ENCODE measurements at regions not wholly inside any gene's neighbourhood (a gene's known extent, or its start where the extent isn't known, plus 50 kb on each side); places are given as distances from the start of the nearest gene placed in this dataset.
"Not testable (repeated sequence)": the region's sequence is repeated elsewhere in the genome, so short reads cannot be mapped to it uniquely, and the experiment has no call there.

- H3K4me1 ChIP-seq (ENCODE audit: control insufficient read depth, insufficient read depth, low read length); H3K36me3 ChIP-seq (ENCODE audit: control insufficient read depth, insufficient read depth, low read length); DNase-seq; H3K27ac ChIP-seq (ENCODE audit: low read length); H3K9me3 ChIP-seq (replicated peaks; ENCODE audit: control insufficient read depth, low read depth, low read length); H3K4me3 ChIP-seq (ENCODE audit: low read length); H3K27me3 ChIP-seq (ENCODE audit: control insufficient read depth, insufficient read depth, low read length): not testable (repeated sequence)
- no CpG with 5 or more reads among the region's 4 CpGs for WGBS (ENCODE audit: insufficient coverage)
Measured at GRCh38 chr1:83481284-83481683, 517.6 kb downstream of the TTLL7 start.

- WGBS (ENCODE audit: insufficient coverage) = 100% methylated on average over 3 of the region's 5 CpGs
- not testable (repeated sequence) for H3K9me3 ChIP-seq (replicated peaks; ENCODE audit: control insufficient read depth, low read depth, low read length); DNase-seq
Measured at GRCh38 chr1:83479591-83480239, 519.2 kb downstream of the TTLL7 start.

GRCh38 chr1:83478127-83478526 lies 520.8 kb downstream of the TTLL7 start:
- not testable (repeated sequence) for H3K36me3 ChIP-seq (ENCODE audit: control insufficient read depth, insufficient read depth, low read length); H3K4me3 ChIP-seq (ENCODE audit: low read length); H3K27ac ChIP-seq (ENCODE audit: low read length); H3K4me1 ChIP-seq (ENCODE audit: control insufficient read depth, insufficient read depth, low read length); H3K27me3 ChIP-seq (ENCODE audit: control insufficient read depth, insufficient read depth, low read length); H3K9me3 ChIP-seq (replicated peaks; ENCODE audit: control insufficient read depth, low read depth, low read length)
- WGBS (ENCODE audit: insufficient coverage) = no CpG with 5 or more reads among the region's 3 CpGs
- peak; percentile 16 for DNase-seq

More at GRCh38 chr1:83479591-83480239, 519.2 kb downstream of the TTLL7 start:
- H3K27ac ChIP-seq (ENCODE audit: low read length); H3K36me3 ChIP-seq (ENCODE audit: control insufficient read depth, insufficient read depth, low read length); H3K4me3 ChIP-seq (ENCODE audit: low read length); H3K4me1 ChIP-seq (ENCODE audit: control insufficient read depth, insufficient read depth, low read length); H3K27me3 ChIP-seq (ENCODE audit: control insufficient read depth, insufficient read depth, low read length): not testable (repeated sequence)

GRCh38 chr1:83476518-83476917 lies 522.4 kb downstream of the TTLL7 start:
- not testable (repeated sequence) for H3K27ac ChIP-seq (ENCODE audit: low read length); H3K27me3 ChIP-seq (ENCODE audit: control insufficient read depth, insufficient read depth, low read length); H3K36me3 ChIP-seq (ENCODE audit: control insufficient read depth, insufficient read depth, low read length); H3K9me3 ChIP-seq (replicated peaks; ENCODE audit: control insufficient read depth, low read depth, low read length); H3K4me3 ChIP-seq (ENCODE audit: low read length); DNase-seq; H3K4me1 ChIP-seq (ENCODE audit: control insufficient read depth, insufficient read depth, low read length)
- no CpG with 5 or more reads among the region's 2 CpGs for WGBS (ENCODE audit: insufficient coverage)

- not testable (repeated sequence) for H3K9me3 ChIP-seq (replicated peaks; ENCODE audit: control insufficient read depth, low read depth, low read length); DNase-seq; H3K27ac ChIP-seq (ENCODE audit: low read length); H3K4me3 ChIP-seq (ENCODE audit: low read length); H3K36me3 ChIP-seq (ENCODE audit: control insufficient read depth, insufficient read depth, low read length); H3K27me3 ChIP-seq (ENCODE audit: control insufficient read depth, insufficient read depth, low read length); H3K4me1 ChIP-seq (ENCODE audit: control insufficient read depth, insufficient read depth, low read length)
- WGBS (ENCODE audit: insufficient coverage) = no CpG with 5 or more reads among the region's 3 CpGs
Measured at GRCh38 chr1:83474946-83475345, 524.0 kb downstream of the TTLL7 start.

GRCh38 chr1:83473986-83474385 lies 524.9 kb downstream of the TTLL7 start:
- WGBS (ENCODE audit: insufficient coverage) = 100% methylated on average over 3 of the region's 3 CpGs
- DNase-seq = not testable (repeated sequence)

GRCh38 chr1:83472066-83472465 lies 526.9 kb downstream of the TTLL7 start:
- not testable (repeated sequence) for H3K27me3 ChIP-seq (ENCODE audit: control insufficient read depth, insufficient read depth, low read length); H3K4me1 ChIP-seq (ENCODE audit: control insufficient read depth, insufficient read depth, low read length); H3K9me3 ChIP-seq (replicated peaks; ENCODE audit: control insufficient read depth, low read depth, low read length); H3K27ac ChIP-seq (ENCODE audit: low read length); H3K4me3 ChIP-seq (ENCODE audit: low read length); H3K36me3 ChIP-seq (ENCODE audit: control insufficient read depth, insufficient read depth, low read length)
- no CpG with 5 or more reads among the region's 3 CpGs for WGBS (ENCODE audit: insufficient coverage)
- DNase-seq = peak; percentile 8

More at GRCh38 chr1:83473986-83474385, 524.9 kb downstream of the TTLL7 start:
- H3K27ac ChIP-seq (ENCODE audit: low read length); H3K36me3 ChIP-seq (ENCODE audit: control insufficient read depth, insufficient read depth, low read length); H3K9me3 ChIP-seq (replicated peaks; ENCODE audit: control insufficient read depth, low read depth, low read length); H3K4me3 ChIP-seq (ENCODE audit: low read length); H3K27me3 ChIP-seq (ENCODE audit: control insufficient read depth, insufficient read depth, low read length); H3K4me1 ChIP-seq (ENCODE audit: control insufficient read depth, insufficient read depth, low read length): not testable (repeated sequence)

- H3K27me3 ChIP-seq (ENCODE audit: control insufficient read depth, insufficient read depth, low read length); H3K9me3 ChIP-seq (replicated peaks; ENCODE audit: control insufficient read depth, low read depth, low read length); H3K4me3 ChIP-seq (ENCODE audit: low read length); H3K36me3 ChIP-seq (ENCODE audit: control insufficient read depth, insufficient read depth, low read length); H3K4me1 ChIP-seq (ENCODE audit: control insufficient read depth, insufficient read depth, low read length); H3K27ac ChIP-seq (ENCODE audit: low read length); DNase-seq: not testable (repeated sequence)
- WGBS (ENCODE audit: insufficient coverage) = no CpG with 5 or more reads among the region's 1 CpG
Measured at GRCh38 chr1:83471272-83471671, 527.7 kb downstream of the TTLL7 start.

- H3K4me3 ChIP-seq (ENCODE audit: low read length); H3K27me3 ChIP-seq (ENCODE audit: control insufficient read depth, insufficient read depth, low read length); H3K4me1 ChIP-seq (ENCODE audit: control insufficient read depth, insufficient read depth, low read length); H3K9me3 ChIP-seq (replicated peaks; ENCODE audit: control insufficient read depth, low read depth, low read length); H3K36me3 ChIP-seq (ENCODE audit: control insufficient read depth, insufficient read depth, low read length); DNase-seq; H3K27ac ChIP-seq (ENCODE audit: low read length): not testable (repeated sequence)
- WGBS (ENCODE audit: insufficient coverage) = no CpG with 5 or more reads among the region's 4 CpGs
Measured at GRCh38 chr1:83468336-83468735, 530.6 kb downstream of the TTLL7 start.

GRCh38 chr1:83457735-83458248 lies 541.1 kb downstream of the TTLL7 start:
- DNase-seq = peak; percentile 8
- WGBS (ENCODE audit: insufficient coverage) = no CpG with 5 or more reads among the region's 1 CpG
- H3K27ac ChIP-seq (ENCODE audit: low read length); H3K9me3 ChIP-seq (replicated peaks; ENCODE audit: control insufficient read depth, low read depth, low read length); H3K36me3 ChIP-seq (ENCODE audit: control insufficient read depth, insufficient read depth, low read length); H3K27me3 ChIP-seq (ENCODE audit: control insufficient read depth, insufficient read depth, low read length); H3K4me1 ChIP-seq (ENCODE audit: control insufficient read depth, insufficient read depth, low read length); H3K4me3 ChIP-seq (ENCODE audit: low read length): not testable (repeated sequence)

GRCh38 chr1:83457281-83457680 lies 541.7 kb downstream of the TTLL7 start:
- WGBS (ENCODE audit: insufficient coverage) = no CpG with 5 or more reads among the region's 2 CpGs
- H3K36me3 ChIP-seq (ENCODE audit: control insufficient read depth, insufficient read depth, low read length); H3K4me1 ChIP-seq (ENCODE audit: control insufficient read depth, insufficient read depth, low read length); DNase-seq; H3K4me3 ChIP-seq (ENCODE audit: low read length); H3K9me3 ChIP-seq (replicated peaks; ENCODE audit: control insufficient read depth, low read depth, low read length); H3K27me3 ChIP-seq (ENCODE audit: control insufficient read depth, insufficient read depth, low read length); H3K27ac ChIP-seq (ENCODE audit: low read length): not testable (repeated sequence)

Measured in muscle of leg (tissue), 3 donors.